Lower leg skin (tissue), 3 donors: ENCODE measurements at regions not wholly inside any gene's neighbourhood (a gene's known extent, or its start where the extent isn't known, plus 50 kb on each side); places are given as distances from the start of the nearest gene placed in this dataset.

ENCODE experiments used
- CTCF ChIP-seq, 3 donors: fragments of 450-650 bp; IDR thresholded peaks; one replicate each; pipeline ENCODE4 v1.5.1; 2016; ENCODE audit warnings: antibody characterized with exemption in 3 of 3, mild to moderate bottlenecking in 3 of 3, moderate library complexity in 2 of 3
- POLR2A ChIP-seq, 2 donors: fragments of 450-650 bp; IDR thresholded peaks; one replicate each; pipeline ENCODE4 v1.6.1; 2016 to 2017; ENCODE audit warnings: antibody characterized with exemption in 2 of 2, mild to moderate bottlenecking in 1 of 2, moderate library complexity in 1 of 2

GRCh38 chr11:92046103-92046502, 178.5 kb upstream of the FAT3 start:
- TF ChIP-seq CTCF (IDR thresholded peaks at IDR 0.05) (no peak), POLR2A (IDR thresholded peaks at IDR 0.05) (no peak)
